ENCODE measurements at regions not wholly inside any gene's neighbourhood (a gene's known extent, or its start where the extent isn't known, plus 50 kb on each side); places are given as distances from the start of the nearest gene placed in this dataset.

DNA sequence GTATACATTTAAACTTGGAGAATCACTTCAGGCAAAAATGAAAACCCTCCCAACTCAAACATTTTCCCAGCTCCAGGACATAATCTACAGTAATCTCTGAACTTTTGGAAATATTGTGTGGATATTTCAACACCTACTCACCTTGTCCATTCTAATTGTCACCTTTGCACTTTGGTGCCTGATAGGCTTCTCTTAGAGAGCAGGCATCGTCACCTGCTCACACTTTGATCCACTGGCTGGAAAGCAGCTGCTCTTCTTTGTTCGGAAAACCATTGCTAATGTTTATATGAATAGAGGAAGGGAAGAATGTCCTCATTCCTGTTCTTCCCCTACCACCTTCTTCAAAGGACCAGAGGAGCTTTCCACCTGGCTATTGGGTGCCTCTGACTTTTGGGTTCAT lies 411.2 kb downstream of the FGF9 start:
- no peak for TF ChIP-seq POLR2AphosphoS5 (IDR thresholded peaks at IDR 0.05; ENCODE audit: low read depth, low read length)
- TF ChIP-seq TAF1 (IDR thresholded peaks at IDR 0.05; ENCODE audit: borderline replicate concordance, insufficient read depth, low read length) = no peak
- TF ChIP-seq, protein P1, sequence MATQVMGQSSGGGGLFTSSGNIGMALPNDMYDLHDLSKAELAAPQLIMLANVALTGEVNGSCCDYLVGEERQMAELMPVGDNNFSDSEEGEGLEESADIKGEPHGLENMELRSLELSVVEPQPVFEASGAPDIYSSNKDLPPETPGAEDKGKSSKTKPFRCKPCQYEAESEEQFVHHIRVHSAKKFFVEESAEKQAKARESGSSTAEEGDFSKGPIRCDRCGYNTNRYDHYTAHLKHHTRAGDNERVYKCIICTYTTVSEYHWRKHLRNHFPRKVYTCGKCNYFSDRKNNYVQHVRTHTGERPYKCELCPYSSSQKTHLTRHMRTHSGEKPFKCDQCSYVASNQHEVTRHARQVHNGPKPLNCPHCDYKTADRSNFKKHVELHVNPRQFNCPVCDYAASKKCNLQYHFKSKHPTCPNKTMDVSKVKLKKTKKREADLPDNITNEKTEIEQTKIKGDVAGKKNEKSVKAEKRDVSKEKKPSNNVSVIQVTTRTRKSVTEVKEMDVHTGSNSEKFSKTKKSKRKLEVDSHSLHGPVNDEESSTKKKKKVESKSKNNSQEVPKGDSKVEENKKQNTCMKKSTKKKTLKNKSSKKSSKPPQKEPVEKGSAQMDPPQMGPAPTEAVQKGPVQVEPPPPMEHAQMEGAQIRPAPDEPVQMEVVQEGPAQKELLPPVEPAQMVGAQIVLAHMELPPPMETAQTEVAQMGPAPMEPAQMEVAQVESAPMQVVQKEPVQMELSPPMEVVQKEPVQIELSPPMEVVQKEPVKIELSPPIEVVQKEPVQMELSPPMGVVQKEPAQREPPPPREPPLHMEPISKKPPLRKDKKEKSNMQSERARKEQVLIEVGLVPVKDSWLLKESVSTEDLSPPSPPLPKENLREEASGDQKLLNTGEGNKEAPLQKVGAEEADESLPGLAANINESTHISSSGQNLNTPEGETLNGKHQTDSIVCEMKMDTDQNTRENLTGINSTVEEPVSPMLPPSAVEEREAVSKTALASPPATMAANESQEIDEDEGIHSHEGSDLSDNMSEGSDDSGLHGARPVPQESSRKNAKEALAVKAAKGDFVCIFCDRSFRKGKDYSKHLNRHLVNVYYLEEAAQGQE (IDR thresholded peaks at IDR 0.05; ENCODE audit: insufficient read depth in 1 of 2, low read depth in 2 of 2, low read length in 2 of 2) = no peak
